HepG2 (cell line): ENCODE measurements at regions not wholly inside any gene's neighbourhood (a gene's known extent, or its start where the extent isn't known, plus 50 kb on each side); places are given as distances from the start of the nearest gene placed in this dataset.

Experiments
- ATAC-seq: fragments of 200-7000 bp; cut with Tn5 transposase; 3 replicates; pipeline ENCODE4 v1.9.1; 2020; ENCODE audit warnings: mild to moderate bottlenecking, moderate library complexity
- BruUV-seq: library from RNA; stranded (reverse); fragments of 400-500 nt; replicated peaks from 2 replicates; lab custom pipeline; 2021; lab: Mats Ljungman, UMichigan
- CTCF ChIA-PET: fragments of 300-600 bp; formaldehyde crosslinking; extraction: SDS; loops from one replicate; lab custom pipeline; 2021; ENCODE audit warnings: low total read pairs, inconsistent platforms, low intra/inter-chr PET ratio; lab: Yijun Ruan, JAX
- POLR2A ChIA-PET: fragments of 350-600 bp; sonication (Branson Sonifier 250); formaldehyde crosslinking; loops from one replicate; lab custom pipeline; 2020; ENCODE audit warnings: antibody characterized with exemption, inconsistent platforms; lab: Yijun Ruan, JAX
- DNase-seq: peaks from one replicate; pipeline ENCODE4 v3.0.0-alpha.2; 2015; ENCODE audit warnings: low spot score
- FAIRE-seq: peaks from 3 replicates; lab custom pipeline; 2011; peaks lifted over from hg19 to GRCh38; lab: Jason Lieb, UNC
- H2AFZ ChIP-seq: one replicate; pipeline ENCODE4 v1.6.1; 2011; ENCODE audit warnings: low read length, inconsistent platforms
- H3K27ac ChIP-seq: fragments of 300-600 bp; 3 replicates; pipeline ENCODE4 v1.8.0; 2011; ENCODE audit warnings: mixed run types, mild to moderate bottlenecking, mixed read lengths, low read length, inconsistent platforms; ENCODE audit not compliant: insufficient read depth; ENCODE audit errors: extremely low read length
- H3K27me3 ChIP-seq, 2 experiments: fragments of 200-600 bp in 1 of 2; 2 replicates in 1 of 2; 3 replicates in 1 of 2; pipeline versions ENCODE4 v1.6.0 to v1.8.0; 2011; ENCODE audit warnings: low read length in 2 of 2, mild to moderate bottlenecking in 2 of 2, moderate library complexity in 2 of 2, inconsistent platforms in 1 of 2; ENCODE audit not compliant: insufficient read depth in 2 of 2, control insufficient read depth in 1 of 2
- H3K36me3 ChIP-seq, 2 experiments: fragments of 200-600 bp in 1 of 2; replicated peaks in 1 of 2; 2 replicates in 1 of 2; 3 replicates in 1 of 2; pipeline versions ENCODE4 v1.5.1 to v1.8.0; 2011; ENCODE audit warnings: low read length in 2 of 2, inconsistent platforms in 1 of 2; ENCODE audit not compliant: insufficient read depth in 2 of 2, control insufficient read depth in 1 of 2
- H3K4me1 ChIP-seq: 2 replicates; pipeline ENCODE4 v1.5.1; 2012; ENCODE audit warnings: low read length, inconsistent platforms; ENCODE audit not compliant: insufficient read depth
- H3K4me2 ChIP-seq: 2 replicates; pipeline ENCODE4 v1.6.0; 2011; ENCODE audit warnings: low read depth, low read length, inconsistent platforms
- H3K4me3 ChIP-seq, 3 experiments: fragments of 200-600 bp in 1 of 3; sonication (generic), shearing (Covaris generic) in 1 of 3; replicated peaks in 1 of 3; 2 replicates each; pipeline ENCODE4 v1.5.1; 2011 to 2016; ENCODE audit warnings: low read length in 3 of 3, inconsistent platforms in 2 of 3, low read depth in 2 of 3, mild to moderate bottlenecking in 2 of 3, control low read depth in 1 of 3, mixed read lengths in 1 of 3; ENCODE audit not compliant: insufficient read depth in 1 of 3
- H3K79me2 ChIP-seq: one replicate; pipeline ENCODE4 v1.6.1; 2011; ENCODE audit warnings: low read length, inconsistent platforms; ENCODE audit not compliant: insufficient read depth
- H3K9ac ChIP-seq: 2 replicates; pipeline ENCODE4 v1.6.0; 2011; ENCODE audit warnings: mild to moderate bottlenecking, low read depth, low read length, inconsistent platforms; ENCODE audit not compliant: insufficient read depth
- H3K9me3 ChIP-seq: 2 replicates; pipeline ENCODE4 v1.5.1; 2012; ENCODE audit warnings: mild to moderate bottlenecking, low read length
- H4K20me1 ChIP-seq: 2 replicates; pipeline ENCODE4 v1.6.0; 2011; ENCODE audit warnings: inconsistent platforms, mild to moderate bottlenecking, low read length, moderate library complexity; ENCODE audit not compliant: insufficient read depth
- BCL3 ChIP-seq: sonication (generic); formaldehyde crosslinking; IDR thresholded peaks from 2 replicates; pipeline ENCODE4 v1.5.1; 2020; ENCODE audit warnings: mild to moderate bottlenecking, missing genetic modification reagents, moderate library complexity
- DBP ChIP-seq: sonication (generic); formaldehyde crosslinking; IDR thresholded peaks from 2 replicates; pipeline ENCODE4 v1.4.0; 2020; ENCODE audit warnings: missing genetic modification reagents; ENCODE audit errors: not compliant biosample characterization
- HOXD1 ChIP-seq: sonication (generic); formaldehyde crosslinking; IDR thresholded peaks from 2 replicates; pipeline ENCODE4 v1.5.0; 2020; ENCODE audit warnings: missing genetic modification reagents
- NONO ChIP-seq, 2 experiments: fragments of 450-650 bp in 1 of 2; sonication (generic) in 1 of 2; formaldehyde crosslinking in 1 of 2; IDR thresholded peaks in 1 of 2; conservative IDR thresholded peaks in 1 of 2; 2 replicates each; pipeline versions ENCODE4 v1.6.1 to v1.8.0; 2017 to 2022; ENCODE audit warnings: mild to moderate bottlenecking in 1 of 2, missing genetic modification reagents in 1 of 2, moderate library complexity in 1 of 2
- YEATS2 ChIP-seq: sonication (generic); formaldehyde crosslinking; IDR thresholded peaks from 2 replicates; pipeline ENCODE4 v1.4.0; 2020; ENCODE audit warnings: missing genetic modification reagents, borderline replicate concordance
- ZNF639 ChIP-seq: conservative IDR thresholded peaks from 2 replicates; pipeline ENCODE4 v1.6.1; 2018; ENCODE audit warnings: missing genetic modification reagents
- ZNF678 ChIP-seq: sonication (generic); formaldehyde crosslinking; IDR thresholded peaks from 2 replicates; pipeline ENCODE4 v1.4.0; 2020; ENCODE audit warnings: mild to moderate bottlenecking, missing genetic modification reagents
- WGBS: methylation state at CpG from one replicate; pipeline ENCODE4 v1.1.6; 2017; ENCODE audit warnings: low lambda C conversion rate; 5-methylcytosine and 5-hydroxymethylcytosine counted together
- in situ Hi-C: cut with HindIII; loops from 2 replicates; pipeline ENCODE4 v1.10.0; 2017; ENCODE audit warnings: low pct_unique_long_range_greater_than_20kb; ENCODE audit not compliant: extremely low pct_ligation_motif_present
- intact Hi-C: fragments of 100-400 bp; cut with micrococcal nuclease; formaldehyde crosslinking; loops from one replicate; pipeline ENCODE4 v1.10.0; 2022; ENCODE audit not compliant: unreplicated experiment

GRCh38 chr14:83828406-83828805 lies 1701.5 kb upstream of the FLRT2 start:
- no peak for ATAC-seq
- Histone ChIP-seq H3K27ac (no peak overlapping the region), H3K79me2 (no peaks in the 10 kb centered on the region), H3K36me3 (no peaks in the 10 kb centered on the region), H3K27me3 (no peaks in the 10 kb centered on the region; a peak in 1 of 5 replicates), H4K20me1 (no peaks in the 10 kb centered on the region), H2AFZ (no peak overlapping the region), H3K9ac (no peak overlapping the region), H3K4me3 (no peak overlapping the region), H3K4me1 (no peaks in the 10 kb centered on the region), H3K9me3 (peaks cover 68% of the 10 kb centered on the region), H3K4me2 (no peak overlapping the region)
- intact Hi-C loops = no loop called here
- ChIA-PET POLR2A (no interaction called here), CTCF (no interaction called here)
- DNase-seq = no peak
- TF ChIP-seq HOXD1 (CRISPR knock-in tag) (no peak), DBP (no peak), ZNF639 (CRISPR knock-in tag) (no peak), BCL3 (no peak), NONO (IDR thresholded peaks at IDR 0.05) (no peak), NONO (CRISPR knock-in tag; conservative IDR thresholded peaks at IDR 0.05) (no peak), YEATS2 (CRISPR knock-in tag) (no peak), ZNF678 (no peak)
- in situ Hi-C loops = no loop called here
- 2% methylated on average over 2 of the region's 2 CpGs for WGBS
- BruUV-seq = no TSS peak
- no peak for FAIRE-seq
